ENCODE measurements at regions not wholly inside any gene's neighbourhood (a gene's known extent, or its start where the extent isn't known, plus 50 kb on each side); places are given as distances from the start of the nearest gene placed in this dataset.

- H3K4me3 ChIP-seq (ENCODE audit: low read depth, low read length), result no peak overlapping the region
- no peak for TF ChIP-seq CTCF (conservative IDR thresholded peaks at IDR 0.05; ENCODE audit: low read depth, low read length)
- no peak for DNase-seq (ENCODE audit: low read depth)
Observed at GRCh38 chr14:87121716-87122115, 871.3 kb downstream of the GALC start.

DNA sequence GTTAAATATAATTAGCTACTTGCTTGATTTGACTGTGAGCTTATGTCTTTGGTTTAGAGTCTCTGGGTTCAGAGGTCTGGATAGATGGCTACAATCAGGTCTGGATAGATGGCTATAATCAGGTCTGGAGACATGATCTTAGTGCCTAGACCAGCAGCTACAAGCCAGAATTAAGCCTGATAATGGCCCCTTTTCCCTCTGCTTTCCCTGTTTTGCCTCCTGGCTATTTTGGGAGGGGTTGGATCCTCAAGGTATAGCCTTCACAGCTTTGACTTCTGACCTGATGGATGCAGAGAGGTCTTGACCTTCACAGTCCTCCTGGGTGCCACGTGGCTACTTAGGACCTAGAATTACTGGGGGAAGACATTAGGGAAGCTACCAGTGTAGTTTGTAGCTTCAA lies 877.7 kb downstream of the GALC start:
- DNase-seq (ENCODE audit: low read depth), result no peak
- TF ChIP-seq CTCF (conservative IDR thresholded peaks at IDR 0.05; ENCODE audit: low read depth, low read length), result no peak
- no peak overlapping the region for H3K4me3 ChIP-seq (ENCODE audit: low read depth, low read length)

- H3K4me3 ChIP-seq (ENCODE audit: low read depth, low read length), result no peak overlapping the region
- no peak for DNase-seq (ENCODE audit: low read depth)
- no peak for TF ChIP-seq CTCF (conservative IDR thresholded peaks at IDR 0.05; ENCODE audit: low read depth, low read length)
Observed at GRCh38 chr14:87113286-87113685, 879.7 kb downstream of the GALC start.

GRCh38 chr14:87111741-87112140 lies 881.2 kb downstream of the GALC start:
- DNase-seq (ENCODE audit: low read depth), result no peak
- no peak for TF ChIP-seq CTCF (conservative IDR thresholded peaks at IDR 0.05; ENCODE audit: low read depth, low read length)

GRCh38 chr14:87111126-87111525 lies 881.9 kb downstream of the GALC start:
- no peak overlapping the region for H3K4me3 ChIP-seq (ENCODE audit: low read depth, low read length)
- no peak for TF ChIP-seq CTCF (conservative IDR thresholded peaks at IDR 0.05; ENCODE audit: low read depth, low read length)
- DNase-seq (ENCODE audit: low read depth), result no peak

More at GRCh38 chr14:87111741-87112140, 881.2 kb downstream of the GALC start:
- H3K4me3 ChIP-seq (ENCODE audit: low read depth, low read length), result no peak overlapping the region

DNA sequence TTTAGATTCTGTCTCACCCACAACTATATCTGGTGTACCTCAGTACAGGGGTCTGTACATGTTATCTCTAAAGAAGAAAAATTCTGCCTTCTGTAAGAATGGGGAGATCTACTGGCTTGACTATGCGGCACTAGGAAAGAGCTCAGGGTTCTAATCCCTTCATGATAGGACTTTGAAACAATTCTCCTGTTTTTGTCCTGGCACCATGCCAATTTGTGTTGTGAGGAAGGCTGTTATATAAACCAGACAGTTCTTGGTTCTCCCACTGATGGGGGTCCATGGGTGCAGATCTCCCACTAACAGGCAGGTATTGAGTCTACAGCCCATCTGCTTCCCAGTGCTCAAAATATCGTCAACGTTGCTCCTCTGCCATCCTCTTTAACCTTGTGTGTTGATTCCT lies 883.7 kb downstream of the GALC start:
- DNase-seq (ENCODE audit: low read depth), result no peak
- TF ChIP-seq CTCF (conservative IDR thresholded peaks at IDR 0.05; ENCODE audit: low read depth, low read length), result no peak
- no peak overlapping the region for H3K4me3 ChIP-seq (ENCODE audit: low read depth, low read length)

DNA sequence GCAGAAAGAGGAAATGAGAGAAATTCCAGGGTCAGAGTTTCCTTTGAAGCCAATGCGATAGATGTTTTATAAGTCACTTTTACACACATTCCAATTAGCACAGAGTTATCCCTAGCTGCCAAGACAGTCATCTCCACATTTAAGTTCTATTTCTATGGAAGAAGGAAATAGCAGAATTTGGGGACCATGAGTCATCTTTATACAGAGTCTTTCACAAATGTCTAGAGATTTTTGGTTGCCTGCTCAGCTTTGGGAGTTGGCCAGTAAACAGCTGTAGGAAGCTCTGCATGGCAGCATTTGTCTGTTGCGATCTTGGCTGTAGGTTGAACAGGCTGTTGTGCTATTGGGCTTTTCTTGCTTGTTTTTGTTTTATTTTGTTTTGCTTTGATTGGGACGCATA lies 884.3 kb downstream of the GALC start:
- DNase-seq (ENCODE audit: low read depth), result no peak
- no peak overlapping the region for H3K4me3 ChIP-seq (ENCODE audit: low read depth, low read length)
- TF ChIP-seq CTCF (conservative IDR thresholded peaks at IDR 0.05; ENCODE audit: low read depth, low read length), result no peak
